ENCODE measurements at regions not wholly inside any gene's neighbourhood (a gene's known extent, or its start where the extent isn't known, plus 50 kb on each side); places are given as distances from the start of the nearest gene placed in this dataset.

DNA sequence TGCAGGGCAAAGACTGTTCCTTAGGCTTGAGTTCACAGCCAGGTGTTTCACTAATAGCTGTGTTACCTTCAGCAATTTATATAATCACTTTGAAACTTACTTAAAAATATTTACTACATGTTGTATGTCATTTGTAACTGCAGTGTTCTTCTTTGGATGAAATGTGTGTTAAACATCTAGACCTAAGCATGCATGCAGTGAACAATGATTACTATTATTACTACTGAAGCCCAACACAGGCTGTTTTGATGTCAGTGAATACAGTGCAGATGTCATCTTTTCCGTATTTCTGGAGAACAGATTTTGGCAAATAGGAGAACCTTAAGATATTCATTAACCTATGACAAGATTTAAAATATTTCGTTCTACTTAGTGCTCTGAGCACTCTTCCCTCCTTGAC is 101.8 kb upstream of the ANK2 start:
- no peaks in the 10 kb centered on the region for H3K4me1 ChIP-seq (replicated peaks in 1 of 2; ENCODE audit: control insufficient read depth in 2 of 2, insufficient read depth in 2 of 2, low read length in 2 of 2)
- H2AFZ ChIP-seq (ENCODE audit: low read depth, low read length), result no peak overlapping the region
- ChIA-PET CTCF (ENCODE audit: low intra/inter-chr PET ratio) (no interaction called here), POLR2A (no interaction called here)
- no peak for TF ChIP-seq KLF13 (tag; IDR thresholded peaks at IDR 0.05; ENCODE audit: borderline replicate concordance, low read depth)
- no peak for TF ChIP-seq DNMT1 (IDR thresholded peaks at IDR 0.05)
- no peak for TF ChIP-seq ETS2 (tag; IDR thresholded peaks at IDR 0.05; ENCODE audit: borderline replicate concordance, poor library complexity, severe bottlenecking)
- TF ChIP-seq ETV6 (IDR thresholded peaks at IDR 0.05; ENCODE audit: borderline replicate concordance in 1 of 2, low read depth in 2 of 2, low read length in 1 of 2), result no peak
- no peak for TF ChIP-seq ETV6 (CRISPR knock-in tag; IDR thresholded peaks at IDR 0.05; ENCODE audit: borderline replicate concordance)
- TF ChIP-seq, protein P1, sequence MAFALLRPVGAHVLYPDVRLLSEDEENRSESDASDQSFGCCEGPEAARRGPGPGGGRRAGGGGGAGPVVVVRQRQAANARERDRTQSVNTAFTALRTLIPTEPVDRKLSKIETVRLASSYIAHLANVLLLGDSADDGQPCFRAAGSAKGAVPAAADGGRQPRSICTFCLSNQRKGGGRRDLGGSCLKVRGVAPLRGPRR (CRISPR knock-in tag; IDR thresholded peaks at IDR 0.05), result no peak
- no peak for TF ChIP-seq ZKSCAN3 (CRISPR knock-in tag; IDR thresholded peaks at IDR 0.05)
- TF ChIP-seq CBX1 (IDR thresholded peaks at IDR 0.05; ENCODE audit: low read depth), result no peak
- no peak for TF ChIP-seq RBM34 (IDR thresholded peaks at IDR 0.05; ENCODE audit: borderline replicate concordance, insufficient read depth, low read length)
- no peak for TF ChIP-seq GABPA (tag; conservative IDR thresholded peaks at IDR 0.05; ENCODE audit: low read depth)
- no peak for TF ChIP-seq ETV5 (CRISPR knock-in tag; IDR thresholded peaks at IDR 0.05; ENCODE audit: low read depth)
- no peak for TF ChIP-seq POLR2AphosphoS5 (IDR thresholded peaks at IDR 0.05; ENCODE audit: control insufficient read depth, insufficient read depth, low read depth, low read length)
- TF ChIP-seq, protein P2, sequence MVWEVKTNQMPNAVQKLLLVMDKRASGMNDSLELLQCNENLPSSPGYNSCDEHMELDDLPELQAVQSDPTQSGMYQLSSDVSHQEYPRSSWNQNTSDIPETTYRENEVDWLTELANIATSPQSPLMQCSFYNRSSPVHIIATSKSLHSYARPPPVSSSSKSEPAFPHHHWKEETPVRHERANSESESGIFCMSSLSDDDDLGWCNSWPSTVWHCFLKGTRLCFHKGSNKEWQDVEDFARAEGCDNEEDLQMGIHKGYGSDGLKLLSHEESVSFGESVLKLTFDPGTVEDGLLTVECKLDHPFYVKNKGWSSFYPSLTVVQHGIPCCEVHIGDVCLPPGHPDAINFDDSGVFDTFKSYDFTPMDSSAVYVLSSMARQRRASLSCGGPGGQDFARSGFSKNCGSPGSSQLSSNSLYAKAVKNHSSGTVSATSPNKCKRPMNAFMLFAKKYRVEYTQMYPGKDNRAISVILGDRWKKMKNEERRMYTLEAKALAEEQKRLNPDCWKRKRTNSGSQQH (CRISPR knock-in tag; IDR thresholded peaks at IDR 0.05), result no peak
- TF ChIP-seq ZNF134 (CRISPR knock-in tag; conservative IDR thresholded peaks at IDR 0.05), result no peak
- 0% methylated on average over 2 of the region's 2 CpGs for WGBS (ENCODE audit: insufficient coverage, low coverage, missing lambda C conversion rate)
- no peaks in the 10 kb centered on the region for H3K27me3 ChIP-seq (ENCODE audit: control insufficient read depth in 2 of 2, insufficient read depth in 2 of 2, low read length in 2 of 2)
- H3K9ac ChIP-seq (ENCODE audit: insufficient read depth in 1 of 2, low read depth in 2 of 2, low read length in 2 of 2), result no peak overlapping the region
- no peak for FAIRE-seq
- H3K36me3 ChIP-seq (ENCODE audit: control insufficient read depth, insufficient read depth, low read length), result no peaks in the 10 kb centered on the region
- no TSS peak for BruUV-seq (replicated peaks)
- H3K9me3 ChIP-seq (replicated peaks; ENCODE audit: control insufficient read depth, insufficient read depth, low read depth, low read length), result no peaks in the 10 kb centered on the region
- no peak overlapping the region for H3K27ac ChIP-seq (ENCODE audit: extremely low read depth, low read depth, low read length)
- no peak overlapping the region for H3K4me3 ChIP-seq
- no peak for ATAC-seq
- H3K9me1 ChIP-seq (ENCODE audit: control insufficient read depth, insufficient read depth, low read length), result no peaks in the 10 kb centered on the region
- H3K79me2 ChIP-seq (ENCODE audit: control insufficient read depth, insufficient read depth, low read length), result no peaks in the 10 kb centered on the region
- H3K4me2 ChIP-seq (ENCODE audit: insufficient read depth, low read length), result no peak overlapping the region
- in situ Hi-C loops (cut with MboI), result no loop called here
- intact Hi-C loops (cut with micrococcal nuclease), result loop anchor here (2.0 kb wide), 1 partner anchor 55 kb away; no protein-coding TSS in a partner anchor
- DNase-seq (ENCODE audit: extremely low read depth in 1 of 4, low spot score in 3 of 4), result no peak
- H4K20me1 ChIP-seq (replicated peaks; ENCODE audit: control insufficient read depth, insufficient read depth, low read length), result no peaks in the 10 kb centered on the region
